ENCODE measurements at regions not wholly inside any gene's neighbourhood (a gene's known extent, or its start where the extent isn't known, plus 50 kb on each side); places are given as distances from the start of the nearest gene placed in this dataset.

DNA sequence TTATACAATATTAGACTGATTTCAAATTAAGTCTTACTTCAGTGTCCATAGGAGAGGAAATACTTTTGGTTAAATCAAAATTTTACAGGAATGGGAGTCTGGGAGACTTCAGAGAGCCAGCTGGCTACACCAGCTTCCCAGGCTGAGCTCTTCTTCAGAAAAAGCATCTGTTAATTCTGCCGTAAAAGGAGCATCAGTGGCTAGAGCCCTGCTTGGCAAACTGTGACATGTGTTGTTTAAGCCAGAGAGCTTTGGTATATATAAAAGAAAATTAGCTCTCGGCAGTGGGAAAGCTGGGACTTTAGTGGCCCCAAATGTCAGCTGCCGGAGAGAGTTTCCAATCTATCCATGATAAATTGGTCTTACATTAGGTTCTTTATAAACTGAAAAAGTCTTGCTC is 378.8 kb upstream of the TUSC1 start:
- Histone ChIP-seq H3K4me1 (ENCODE audit: control insufficient read depth, insufficient read depth, low read length) (no peaks in the 10 kb centered on the region), H3K27ac (ENCODE audit: extremely low read depth, low read depth, low read length) (no peak overlapping the region), H3K4me3 (ENCODE audit: low read depth, low read length) (no peak overlapping the region), H3K36me3 (ENCODE audit: control insufficient read depth in 2 of 2, insufficient read depth in 1 of 2, low read length in 2 of 2) (no peaks in the 10 kb centered on the region), H3K9me3 (ENCODE audit: control insufficient read depth, insufficient read depth, low read depth, low read length) (no peaks in the 10 kb centered on the region)
- ChIA-PET POLR2A (no interaction called here), CTCF (no interaction called here)
- no peak for TF ChIP-seq ZNF311 (tag by site-specific recombination; IDR thresholded peaks at IDR 0.05; ENCODE audit: borderline replicate concordance)
- TF ChIP-seq TRIM28 (IDR thresholded peaks at IDR 0.05; ENCODE audit: borderline replicate concordance, low read length): no peak

DNA sequence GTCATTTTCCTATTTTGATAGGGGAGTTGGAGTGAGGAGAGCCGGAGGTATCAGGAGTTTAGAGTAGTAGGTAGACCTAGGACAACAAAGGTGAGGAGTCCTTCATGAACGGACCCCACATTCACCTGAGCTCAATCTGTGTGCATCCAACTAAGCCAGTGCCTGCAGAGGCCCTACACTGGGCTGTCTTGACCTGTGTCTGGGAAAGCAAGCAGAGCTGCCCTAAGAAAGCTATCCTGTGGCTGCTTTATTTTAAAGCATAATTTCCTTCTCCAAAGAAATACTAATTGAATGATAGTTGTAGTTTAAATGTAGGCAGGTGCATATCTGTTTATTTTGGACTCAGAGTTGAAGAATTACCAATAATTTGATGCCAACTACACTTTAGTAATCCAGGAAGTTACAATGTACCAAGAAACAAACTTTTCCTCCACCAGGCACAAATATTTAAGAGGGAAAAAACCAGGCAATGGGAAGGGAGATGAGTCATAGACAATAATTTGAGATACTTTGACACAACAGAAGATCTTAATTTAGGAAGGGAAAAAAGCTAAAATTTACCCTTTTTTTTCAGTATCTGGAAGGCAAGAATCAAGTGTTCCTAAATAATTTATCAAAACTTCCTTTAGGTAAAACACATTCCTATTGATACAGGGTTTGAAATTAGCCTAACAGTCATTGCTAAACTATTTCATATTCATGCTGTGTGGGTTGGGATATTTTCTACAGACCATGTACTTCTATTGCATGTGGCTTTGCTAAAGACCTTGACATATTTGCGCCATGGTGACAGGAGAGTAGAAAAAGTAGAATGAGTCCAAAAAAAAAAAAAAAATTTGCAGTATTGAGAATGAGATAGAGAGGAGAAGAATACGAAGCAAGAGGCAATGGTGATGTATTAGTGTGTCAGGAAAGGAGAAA is 376.6 kb upstream of the TUSC1 start:
- ChIA-PET CTCF (no interaction called here), POLR2A (no interaction called here)
- Histone ChIP-seq H3K36me3 (ENCODE audit: control insufficient read depth in 2 of 2, insufficient read depth in 1 of 2, low read length in 2 of 2) (no peaks in the 10 kb centered on the region), H3K27ac (ENCODE audit: extremely low read depth, low read depth, low read length) (no peak overlapping the region), H3K4me1 (ENCODE audit: control insufficient read depth, insufficient read depth, low read length) (no peaks in the 10 kb centered on the region), H3K9me3 (ENCODE audit: control insufficient read depth, insufficient read depth, low read depth, low read length) (no peaks in the 10 kb centered on the region), H3K4me3 (ENCODE audit: low read depth, low read length) (no peak overlapping the region)
- TF ChIP-seq WT1 (tag by site-specific recombination; IDR thresholded peaks at IDR 0.05) (no peak), ZBTB21 (tag by site-specific recombination; IDR thresholded peaks at IDR 0.05) (no peak), FEZF1 (tag by site-specific recombination; IDR thresholded peaks at IDR 0.05) (no peak), ZNF121 (tag by site-specific recombination; IDR thresholded peaks at IDR 0.05) (no peak), EGR2 (tag by site-specific recombination; IDR thresholded peaks at IDR 0.05; ENCODE audit: low read depth) (no peak), ZNF777 (tag by site-specific recombination; IDR thresholded peaks at IDR 0.05; ENCODE audit: borderline replicate concordance) (no peak), ZNF324 (tag by site-specific recombination; IDR thresholded peaks at IDR 0.05) (no peak), ZNF133 (tag by site-specific recombination; IDR thresholded peaks at IDR 0.05) (no peak), ZNF670 (tag by site-specific recombination; IDR thresholded peaks at IDR 0.05; ENCODE audit: low read depth) (no peak)

DNA sequence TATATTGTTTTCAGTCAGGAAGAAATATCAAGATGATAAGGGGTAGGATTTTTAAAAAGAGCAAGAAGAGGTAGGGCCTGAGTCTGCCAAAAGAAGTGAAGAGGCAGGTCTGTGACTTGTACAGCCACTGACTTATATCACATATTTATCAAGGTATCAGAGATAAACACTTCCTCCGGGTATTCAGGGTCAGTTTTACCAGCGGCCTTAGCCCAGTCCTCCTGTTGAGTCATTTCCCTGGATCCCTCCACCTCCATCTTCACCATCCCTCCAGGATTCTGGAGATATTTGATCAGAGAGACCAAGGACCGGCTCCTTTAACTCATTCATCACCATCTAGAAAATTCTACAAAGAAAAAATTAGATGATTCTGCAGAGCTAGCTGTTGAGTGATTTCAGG is 375.7 kb upstream of the TUSC1 start:
- CTCF ChIA-PET: no interaction called here
- Histone ChIP-seq H3K4me3 (ENCODE audit: low read depth, low read length) (no peak overlapping the region), H3K4me1 (ENCODE audit: control insufficient read depth, insufficient read depth, low read length) (no peaks in the 10 kb centered on the region), H3K27ac (ENCODE audit: extremely low read depth, low read depth, low read length) (no peak overlapping the region), H3K9me3 (ENCODE audit: control insufficient read depth, insufficient read depth, low read depth, low read length) (no peaks in the 10 kb centered on the region), H3K36me3 (ENCODE audit: control insufficient read depth in 2 of 2, insufficient read depth in 1 of 2, low read length in 2 of 2) (no peaks in the 10 kb centered on the region)
- TF ChIP-seq ZNF423 (tag by site-specific recombination; IDR thresholded peaks at IDR 0.05) (no peak), ZNF571 (tag by site-specific recombination; IDR thresholded peaks at IDR 0.05) (no peak), ZNF610 (tag by site-specific recombination; IDR thresholded peaks at IDR 0.05; ENCODE audit: borderline replicate concordance) (no peak), SETDB1 (IDR thresholded peaks at IDR 0.05; ENCODE audit: insufficient read length, low read length) (no peak), MZF1 (tag by site-specific recombination; IDR thresholded peaks at IDR 0.05; ENCODE audit: borderline replicate concordance) (no peak)
- TF ChIP-seq, protein P1, sequence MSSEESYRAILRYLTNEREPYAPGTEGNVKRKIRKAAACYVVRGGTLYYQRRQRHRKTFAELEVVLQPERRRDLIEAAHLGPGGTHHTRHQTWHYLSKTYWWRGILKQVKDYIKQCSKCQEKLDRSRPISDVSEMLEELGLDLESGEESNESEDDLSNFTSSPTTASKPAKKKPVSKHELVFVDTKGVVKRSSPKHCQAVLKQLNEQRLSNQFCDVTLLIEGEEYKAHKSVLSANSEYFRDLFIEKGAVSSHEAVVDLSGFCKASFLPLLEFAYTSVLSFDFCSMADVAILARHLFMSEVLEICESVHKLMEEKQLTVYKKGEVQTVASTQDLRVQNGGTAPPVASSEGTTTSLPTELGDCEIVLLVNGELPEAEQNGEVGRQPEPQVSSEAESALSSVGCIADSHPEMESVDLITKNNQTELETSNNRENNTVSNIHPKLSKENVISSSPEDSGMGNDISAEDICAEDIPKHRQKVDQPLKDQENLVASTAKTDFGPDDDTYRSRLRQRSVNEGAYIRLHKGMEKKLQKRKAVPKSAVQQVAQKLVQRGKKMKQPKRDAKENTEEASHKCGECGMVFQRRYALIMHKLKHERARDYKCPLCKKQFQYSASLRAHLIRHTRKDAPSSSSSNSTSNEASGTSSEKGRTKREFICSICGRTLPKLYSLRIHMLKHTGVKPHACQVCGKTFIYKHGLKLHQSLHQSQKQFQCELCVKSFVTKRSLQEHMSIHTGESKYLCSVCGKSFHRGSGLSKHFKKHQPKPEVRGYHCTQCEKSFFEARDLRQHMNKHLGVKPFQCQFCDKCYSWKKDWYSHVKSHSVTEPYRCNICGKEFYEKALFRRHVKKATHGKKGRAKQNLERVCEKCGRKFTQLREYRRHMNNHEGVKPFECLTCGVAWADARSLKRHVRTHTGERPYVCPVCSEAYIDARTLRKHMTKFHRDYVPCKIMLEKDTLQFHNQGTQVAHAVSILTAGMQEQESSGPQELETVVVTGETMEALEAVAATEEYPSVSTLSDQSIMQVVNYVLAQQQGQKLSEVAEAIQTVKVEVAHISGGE (tag by site-specific recombination; conservative IDR thresholded peaks at IDR 0.05; ENCODE audit: low read depth): no peak
- TF ChIP-seq, protein P2, sequence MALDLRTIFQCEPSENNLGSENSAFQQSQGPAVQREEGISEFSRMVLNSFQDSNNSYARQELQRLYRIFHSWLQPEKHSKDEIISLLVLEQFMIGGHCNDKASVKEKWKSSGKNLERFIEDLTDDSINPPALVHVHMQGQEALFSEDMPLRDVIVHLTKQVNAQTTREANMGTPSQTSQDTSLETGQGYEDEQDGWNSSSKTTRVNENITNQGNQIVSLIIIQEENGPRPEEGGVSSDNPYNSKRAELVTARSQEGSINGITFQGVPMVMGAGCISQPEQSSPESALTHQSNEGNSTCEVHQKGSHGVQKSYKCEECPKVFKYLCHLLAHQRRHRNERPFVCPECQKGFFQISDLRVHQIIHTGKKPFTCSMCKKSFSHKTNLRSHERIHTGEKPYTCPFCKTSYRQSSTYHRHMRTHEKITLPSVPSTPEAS (tag by site-specific recombination; IDR thresholded peaks at IDR 0.05): no peak
- TF ChIP-seq, protein P3, sequence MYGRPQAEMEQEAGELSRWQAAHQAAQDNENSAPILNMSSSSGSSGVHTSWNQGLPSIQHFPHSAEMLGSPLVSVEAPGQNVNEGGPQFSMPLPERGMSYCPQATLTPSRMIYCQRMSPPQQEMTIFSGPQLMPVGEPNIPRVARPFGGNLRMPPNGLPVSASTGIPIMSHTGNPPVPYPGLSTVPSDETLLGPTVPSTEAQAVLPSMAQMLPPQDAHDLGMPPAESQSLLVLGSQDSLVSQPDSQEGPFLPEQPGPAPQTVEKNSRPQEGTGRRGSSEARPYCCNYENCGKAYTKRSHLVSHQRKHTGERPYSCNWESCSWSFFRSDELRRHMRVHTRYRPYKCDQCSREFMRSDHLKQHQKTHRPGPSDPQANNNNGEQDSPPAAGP (tag by site-specific recombination; IDR thresholded peaks at IDR 0.05): no peak
- POLR2A ChIA-PET: no interaction called here

Data from HEK293 (cell line).